ENCODE measurements at regions not wholly inside any gene's neighbourhood (a gene's known extent, or its start where the extent isn't known, plus 50 kb on each side); places are given as distances from the start of the nearest gene placed in this dataset.

- DNase-seq (ENCODE audit: low spot score) (no peak), FAIRE-seq (no peak)
Measured at GRCh38 chr4:189313064-189313463, 627.6 kb upstream of the FRG1 start.

DNA sequence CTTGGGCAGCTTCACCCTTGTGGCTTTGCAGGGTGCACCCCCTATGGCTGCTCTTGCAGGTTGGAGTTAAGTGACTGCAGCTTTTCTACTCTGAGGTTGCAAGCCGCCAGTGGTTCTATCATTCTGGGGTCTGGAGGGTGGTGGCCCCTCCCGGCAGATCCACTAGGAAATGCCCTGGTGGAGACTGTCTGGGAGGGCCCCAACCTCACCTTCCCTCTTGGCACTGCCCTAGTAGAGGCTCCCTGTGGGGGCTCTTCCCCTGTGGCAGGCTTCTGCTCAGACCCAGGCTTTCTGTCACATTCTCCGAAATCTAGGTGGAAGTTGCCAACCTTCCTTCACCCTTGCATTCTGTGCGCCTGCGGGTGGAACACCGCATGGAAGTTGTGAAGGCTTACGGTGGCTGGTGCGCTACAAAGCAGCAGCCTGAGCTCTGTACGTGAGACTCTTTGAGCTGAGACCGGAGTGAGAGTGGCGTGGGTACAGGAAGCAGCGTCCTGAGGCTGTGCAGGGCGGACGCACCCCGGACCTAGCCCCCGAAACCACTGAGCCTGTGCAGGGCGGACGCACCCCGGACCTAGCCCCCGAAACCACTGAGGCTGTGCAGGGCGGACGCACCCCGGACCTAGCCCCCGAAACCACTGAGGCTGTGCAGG is 626.7 kb upstream of the FRG1 start:
- no peak for FAIRE-seq
- no peak for DNase-seq (ENCODE audit: low spot score)

DNA sequence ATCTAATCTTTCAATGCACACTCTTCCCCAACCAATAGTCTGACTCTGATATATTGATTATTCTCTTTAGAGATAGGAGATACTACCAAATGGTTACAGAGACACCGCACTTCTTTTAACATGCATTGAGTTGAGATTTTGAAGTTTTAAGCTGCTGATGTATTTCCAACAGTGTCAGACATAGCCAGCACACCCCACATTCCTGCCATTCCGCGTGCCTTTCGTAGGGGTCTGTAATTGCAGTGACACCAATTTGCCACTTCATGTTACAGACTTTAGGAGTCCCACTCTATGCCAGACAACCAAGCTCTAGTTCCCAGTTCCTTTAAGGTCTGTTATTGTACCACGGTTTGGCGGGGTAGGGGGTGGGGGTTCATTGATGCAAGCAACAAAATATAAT is 618.2 kb upstream of the FRG1 start:
- FAIRE-seq (no peak), DNase-seq (ENCODE audit: low spot score) (no peak)

DNA sequence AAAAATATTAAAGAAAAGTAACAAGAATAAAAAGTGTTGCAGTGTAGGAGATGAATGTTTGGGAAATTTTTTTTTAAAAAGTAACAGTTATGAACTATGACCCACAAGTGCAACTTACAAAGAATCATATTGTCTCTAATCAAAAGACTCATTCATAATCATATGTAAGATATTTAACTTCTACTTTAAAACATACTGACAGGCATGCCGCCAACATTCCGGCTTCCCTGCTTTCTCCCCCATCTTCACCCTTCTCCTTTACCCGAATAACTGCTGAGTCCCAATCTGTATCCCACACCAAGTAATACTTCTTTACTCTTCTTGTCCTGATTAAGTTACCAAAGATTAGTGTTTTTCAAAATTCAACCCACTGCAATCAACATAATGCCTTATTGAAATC is 598.8 kb upstream of the FRG1 start:
- FAIRE-seq (no peak), DNase-seq (ENCODE audit: low spot score) (no peak)

DNA sequence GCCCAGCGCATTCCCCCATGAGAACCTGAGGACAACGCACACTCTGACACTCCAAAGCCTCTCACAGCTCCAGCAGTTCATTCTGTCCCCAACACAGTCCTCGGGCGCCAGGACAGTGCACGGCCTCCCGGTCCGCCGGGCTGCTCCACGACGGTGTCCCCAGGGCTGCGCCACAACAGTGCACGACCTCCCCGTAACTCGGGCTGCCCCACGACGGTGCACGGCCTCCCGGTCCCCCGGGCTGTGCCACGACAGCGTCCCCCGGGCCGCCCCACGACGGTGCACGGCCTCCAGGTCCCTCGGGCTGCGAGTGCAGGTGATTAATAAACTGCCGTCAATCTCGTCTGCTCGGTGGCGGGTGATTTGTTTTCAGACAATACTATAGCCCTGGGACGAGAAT is 585.1 kb upstream of the FRG1 start:
- no peak for FAIRE-seq
- DNase-seq (ENCODE audit: low spot score) = no peak

GRCh38 chr4:189362364-189362763 is 578.3 kb upstream of the FRG1 start:
- DNase-seq (ENCODE audit: low spot score) (no peak), FAIRE-seq (peak; percentile 90)

DNA sequence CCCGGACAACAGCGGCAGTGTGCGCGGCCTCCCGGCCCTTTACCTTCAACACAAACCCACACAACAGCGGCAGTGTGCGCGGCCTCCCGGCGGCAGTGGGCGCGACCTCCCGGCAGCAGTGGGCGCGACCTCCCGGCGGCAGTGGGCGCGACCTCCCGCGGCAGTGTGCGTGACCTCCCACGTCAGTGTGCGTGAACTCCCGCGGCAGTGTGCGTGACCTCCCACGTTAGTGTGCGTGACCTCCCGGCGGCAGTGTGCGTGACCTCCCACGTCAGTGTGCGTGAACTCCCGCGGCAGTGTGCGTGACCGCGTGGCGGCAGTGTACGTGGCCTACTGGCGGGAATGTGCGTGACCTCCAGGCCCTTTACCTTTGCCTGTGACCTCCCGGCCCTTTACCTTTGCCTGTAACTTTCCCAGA is 576.6 kb upstream of the FRG1 start:
- no peak for DNase-seq (ENCODE audit: low spot score)
- FAIRE-seq = peak; percentile 40

- DNase-seq (ENCODE audit: low spot score) (no peak), FAIRE-seq (no peak)
Measured at GRCh38 chr4:189365451-189365850, 575.2 kb upstream of the FRG1 start.

DNA sequence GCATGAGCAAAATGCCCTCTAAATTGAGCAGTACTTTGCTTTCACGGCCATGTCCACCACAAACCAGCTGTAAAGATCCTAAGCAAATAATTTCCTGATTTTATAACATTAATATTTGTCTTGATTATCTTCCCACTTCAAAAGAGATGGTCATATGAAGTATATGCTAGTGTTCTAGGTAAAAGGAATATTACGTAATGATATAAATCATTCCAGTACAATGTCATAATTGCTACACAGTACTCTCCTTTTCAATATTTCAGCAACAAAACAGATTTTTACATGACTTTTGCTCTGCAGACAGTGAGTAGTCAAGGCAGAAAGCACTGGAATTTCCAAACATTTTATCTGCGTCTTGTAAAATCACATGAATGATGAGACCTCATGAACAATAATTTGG is 572.8 kb upstream of the FRG1 start:
- DNase-seq (ENCODE audit: low spot score) (no peak), FAIRE-seq (no peak)

DNA sequence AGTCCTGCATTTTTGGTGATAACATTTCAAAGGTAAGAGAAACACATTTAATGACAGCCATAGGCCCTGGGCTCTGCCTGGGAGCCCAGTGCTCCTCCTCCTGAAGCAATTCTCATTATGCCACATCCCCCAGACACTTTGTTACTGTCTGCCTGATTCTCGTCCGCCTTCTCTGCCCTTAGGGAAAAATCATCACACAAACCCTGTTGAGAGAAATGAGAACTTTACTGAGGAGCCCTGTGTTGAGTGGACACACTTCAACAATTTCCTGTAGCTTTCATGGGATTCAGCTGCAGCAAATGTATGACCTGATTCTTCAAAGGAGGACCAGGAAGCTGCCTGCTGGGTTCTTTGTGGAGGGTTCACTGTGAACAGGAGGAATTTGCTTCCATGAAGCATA is 566.5 kb upstream of the FRG1 start:
- DNase-seq (ENCODE audit: low spot score) = no peak
- FAIRE-seq = no peak

DNA sequence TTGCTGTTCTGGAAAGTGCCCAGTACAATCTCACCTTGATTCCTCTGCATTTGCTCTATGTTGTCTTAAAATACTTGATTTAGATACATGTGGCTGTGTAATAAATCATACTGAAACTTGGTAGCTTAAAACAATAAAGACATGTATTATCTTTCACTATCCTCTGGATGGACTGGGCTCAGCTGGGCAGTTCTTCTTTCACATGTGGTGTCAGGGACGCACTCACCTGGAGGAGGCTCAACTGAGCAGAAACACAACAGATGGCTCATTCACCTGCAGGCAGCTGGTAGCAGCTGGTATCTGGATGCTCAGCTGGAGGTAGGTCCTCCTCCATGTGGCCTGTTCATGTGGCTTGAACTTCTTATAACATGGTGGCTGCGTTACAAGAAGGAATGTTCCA is 563.8 kb upstream of the FRG1 start:
- no peak for FAIRE-seq
- DNase-seq (ENCODE audit: low spot score) = no peak

GRCh38 chr4:189377569-189377968 is 563.1 kb upstream of the FRG1 start:
- FAIRE-seq (no peak), DNase-seq (ENCODE audit: low spot score) (no peak)

GRCh38 chr4:189385098-189385497 is 555.6 kb upstream of the FRG1 start:
- no peak for DNase-seq (ENCODE audit: low spot score)
- no peak for FAIRE-seq

- no peak for DNase-seq (ENCODE audit: low spot score)
- no peak for FAIRE-seq
Measured at GRCh38 chr4:189385579-189385978, 555.1 kb upstream of the FRG1 start.

DNA sequence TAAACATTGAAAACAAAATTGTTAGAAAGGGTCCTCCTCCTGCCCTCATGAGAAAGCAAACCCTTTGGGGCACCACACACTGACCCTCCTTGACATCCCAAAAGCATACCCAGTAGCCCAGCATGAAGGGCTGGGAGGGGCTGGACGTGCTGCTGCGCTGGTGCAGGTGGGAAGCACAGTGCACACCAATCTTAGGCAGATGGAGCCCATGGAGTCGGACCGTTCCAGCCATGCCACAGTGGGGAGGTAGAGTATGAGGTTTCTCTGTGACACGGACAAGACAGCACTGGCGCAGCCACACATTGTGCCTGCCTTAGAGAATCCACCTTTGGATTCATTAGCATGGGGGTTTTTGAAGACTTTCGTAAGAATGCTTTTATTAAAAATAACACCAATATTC is 544.2 kb upstream of the FRG1 start:
- no peak for FAIRE-seq
- DNase-seq (ENCODE audit: low spot score) = no peak

GRCh38 chr4:189404271-189404670 is 536.4 kb upstream of the FRG1 start:
- no peak for DNase-seq (ENCODE audit: low spot score)
- FAIRE-seq = no peak

GRCh38 chr4:189409158-189409557 is 531.5 kb upstream of the FRG1 start:
- FAIRE-seq = no peak
- DNase-seq (ENCODE audit: low spot score) = no peak

DNA sequence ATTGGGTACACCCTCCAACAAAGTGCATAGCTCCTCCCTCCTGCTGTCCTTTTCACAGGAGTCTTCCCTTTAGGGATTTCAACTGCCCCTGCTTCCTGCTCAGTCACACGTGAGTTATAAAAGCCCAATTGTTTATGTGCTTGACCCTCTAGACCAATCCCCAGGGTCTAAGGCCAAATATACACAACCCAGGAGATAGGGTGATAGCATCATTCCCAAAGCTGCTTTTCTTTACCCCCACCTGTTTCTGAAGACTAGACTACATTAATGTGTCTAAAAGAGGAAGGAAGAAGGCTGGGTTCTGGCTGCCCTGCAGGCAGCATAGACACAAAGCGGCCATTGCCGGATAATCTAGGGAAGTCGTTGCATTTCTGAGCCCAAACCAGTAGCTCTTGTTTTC is 526.7 kb upstream of the FRG1 start:
- FAIRE-seq (no peak), DNase-seq (ENCODE audit: low spot score) (no peak)

GRCh38 chr4:189420572-189420971 is 520.1 kb upstream of the FRG1 start:
- DNase-seq (ENCODE audit: low spot score) (no peak), FAIRE-seq (no peak)

- DNase-seq (ENCODE audit: low spot score) (peak; percentile 10), FAIRE-seq (no peak)
Measured at GRCh38 chr4:189436207-189436606, 504.5 kb upstream of the FRG1 start.

GRCh38 chr4:189440716-189441115 is 500.0 kb upstream of the FRG1 start:
- DNase-seq (ENCODE audit: low spot score) (no peak), FAIRE-seq (no peak)

DNA sequence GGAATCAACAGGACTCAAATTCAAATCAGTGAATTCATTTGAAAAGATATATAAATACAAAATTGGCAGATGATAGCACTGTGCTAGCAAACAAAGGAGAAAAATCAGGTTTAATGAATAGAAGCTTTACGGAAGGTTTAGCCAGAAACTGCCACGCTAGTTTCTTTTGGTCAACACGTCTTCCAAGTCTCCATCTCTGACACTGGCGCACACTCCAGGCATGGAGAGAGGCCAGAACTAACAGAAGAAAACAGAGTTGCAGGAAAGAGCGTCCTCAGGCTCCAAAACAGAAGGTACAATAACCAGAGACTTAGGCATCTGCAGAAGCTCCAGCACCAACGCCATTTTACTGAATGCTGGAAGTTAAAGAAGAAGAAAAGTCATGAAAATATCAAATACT is 497.3 kb upstream of the FRG1 start:
- FAIRE-seq (no peak), DNase-seq (ENCODE audit: low spot score) (no peak)

- DNase-seq (ENCODE audit: low spot score) (no peak), FAIRE-seq (no peak)
Measured at GRCh38 chr4:189445613-189446012, 495.1 kb upstream of the FRG1 start.

DNA sequence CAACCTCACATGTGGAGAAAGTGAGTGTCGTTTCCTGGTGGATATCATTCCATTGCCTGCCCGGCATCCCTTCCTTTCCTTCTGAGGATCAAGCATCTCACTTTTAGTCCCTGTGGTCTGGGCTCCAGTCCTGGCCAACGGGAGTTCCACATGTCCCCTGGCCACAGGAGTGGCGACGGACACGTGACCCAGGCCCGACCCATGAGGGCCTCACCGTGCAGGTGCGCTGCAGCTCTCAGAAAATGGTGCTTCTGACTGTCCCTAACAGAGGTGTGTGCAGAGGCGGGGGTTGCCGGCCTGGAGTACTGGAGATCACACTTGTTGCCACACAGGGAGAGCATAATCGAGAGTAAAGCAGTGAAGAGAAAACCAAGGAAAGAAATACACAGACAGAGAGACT is 476.9 kb upstream of the FRG1 start:
- FAIRE-seq = no peak
- DNase-seq (ENCODE audit: low spot score) = no peak
